HPDE6-E6E7 (cell line): ENCODE measurements at regions not wholly inside any gene's neighbourhood (a gene's known extent, or its start where the extent isn't known, plus 50 kb on each side); places are given as distances from the start of the nearest gene placed in this dataset.
"Not testable (repeated sequence)": the region's sequence is repeated elsewhere in the genome, so short reads cannot be mapped to it uniquely, and the experiment has no call there.

Experiments used
- DNase-seq: peaks from one replicate; pipeline ENCODE4 v3.0.0; 2011; ENCODE audit warnings: missing footprints; ENCODE audit errors: extremely low spot score

DNA sequence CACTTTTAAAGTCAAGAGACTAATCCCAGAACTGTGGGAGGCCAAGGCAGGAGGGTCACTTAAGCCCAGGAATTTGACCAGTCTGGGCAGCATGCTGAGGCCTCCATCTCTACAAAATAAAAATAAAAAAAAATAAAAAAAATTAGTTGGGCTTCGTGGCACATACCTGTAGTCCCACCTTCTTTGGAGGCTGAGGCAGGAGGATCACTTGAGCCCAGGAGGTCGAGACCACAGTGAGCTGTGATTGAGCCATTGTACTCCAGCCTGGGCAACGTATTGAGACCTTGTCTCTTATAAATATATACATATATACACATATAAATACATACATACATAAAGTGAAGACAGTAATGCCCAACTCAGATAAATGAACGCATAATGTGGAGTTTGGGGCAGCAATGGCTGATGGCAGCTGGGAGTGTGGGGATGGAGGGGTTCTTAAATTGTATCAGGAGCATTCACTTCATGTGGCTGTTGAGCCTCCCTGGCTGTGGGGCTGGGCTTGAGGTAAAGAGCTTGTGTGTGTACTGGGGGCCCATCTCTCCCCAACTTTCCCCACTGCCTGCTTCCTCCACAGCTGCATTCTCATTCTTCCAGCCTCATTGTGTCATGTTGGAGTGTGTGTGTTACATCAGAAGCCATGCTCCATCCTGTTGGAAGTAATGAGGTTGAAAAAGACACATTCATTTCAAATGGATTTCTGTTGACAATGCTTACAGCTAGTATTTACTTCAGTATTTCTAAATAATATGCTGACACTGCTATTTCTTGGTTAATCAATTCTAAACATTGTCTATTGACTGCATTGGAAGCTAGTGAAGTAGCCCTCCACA, 96.5 kb upstream of the HS6ST1 start:
- no peak for DNase-seq

DNA sequence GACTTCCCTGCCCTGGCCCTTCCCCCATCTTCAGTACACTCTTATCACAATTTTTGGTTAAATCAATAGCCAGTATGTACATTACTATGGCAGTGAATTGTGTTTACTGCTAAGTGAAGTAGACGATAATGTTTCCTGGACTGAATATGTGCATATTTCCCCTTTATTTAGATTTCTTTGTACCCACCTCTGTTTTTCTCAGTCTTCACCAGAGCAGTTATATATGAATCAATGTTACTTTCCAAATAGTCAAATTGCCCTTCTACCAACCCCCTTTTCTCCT, 97.1 kb upstream of the HS6ST1 start:
- DNase-seq = no peak

DNA sequence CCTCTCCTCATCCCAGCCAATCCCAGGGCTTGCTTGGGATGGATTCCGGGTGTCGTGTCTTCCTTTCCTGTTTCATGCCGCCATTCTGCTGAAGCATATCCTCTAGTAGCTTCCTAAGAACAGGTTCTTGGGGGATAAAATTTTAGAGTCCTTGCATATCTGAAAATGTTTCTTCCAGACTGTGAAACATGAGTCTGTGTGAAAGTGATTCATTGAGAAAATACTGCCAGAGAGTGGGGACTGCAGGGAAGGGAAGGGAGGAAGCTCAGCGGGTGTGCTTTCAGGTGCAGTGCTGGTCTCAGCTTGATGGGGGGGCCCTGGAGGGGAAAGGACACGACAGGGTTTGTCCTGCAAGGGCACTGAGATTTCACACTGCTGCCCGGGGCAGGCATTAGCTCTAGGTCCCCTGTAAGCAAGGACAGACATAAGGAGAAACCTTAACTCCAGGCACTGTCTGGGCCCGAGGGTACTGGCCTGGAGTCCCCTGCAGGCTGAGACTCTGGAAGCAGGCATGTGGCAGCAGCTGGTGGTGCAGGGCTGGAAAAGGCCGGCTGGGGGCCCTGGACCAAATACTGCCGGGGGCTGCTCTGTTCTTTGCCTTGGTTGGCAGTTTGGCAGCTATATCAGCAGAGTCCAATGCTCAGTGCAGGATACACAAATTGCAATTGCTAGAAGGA, 97.6 kb upstream of the HS6ST1 start:
- no peak for DNase-seq

DNA sequence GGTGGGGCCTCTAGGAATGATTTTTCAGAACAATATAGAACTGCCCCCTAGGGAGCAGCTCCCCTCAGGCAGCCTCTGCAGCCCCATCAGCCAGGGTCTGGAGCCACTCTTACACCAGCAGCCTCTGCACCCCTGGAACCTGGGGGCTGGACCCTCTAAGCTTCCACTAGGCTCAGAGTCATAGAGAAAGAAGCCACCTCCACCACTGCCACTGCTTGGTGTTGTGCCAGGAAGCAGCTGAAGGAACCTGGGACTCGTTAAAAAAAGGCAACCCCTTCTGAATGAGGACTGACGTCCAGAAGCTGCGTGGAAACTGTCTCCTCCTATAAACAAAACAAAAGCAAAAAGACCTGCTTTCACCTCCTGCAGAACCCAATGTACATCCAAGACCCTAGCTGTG, 98.1 kb upstream of the HS6ST1 start:
- no peak for DNase-seq

DNA sequence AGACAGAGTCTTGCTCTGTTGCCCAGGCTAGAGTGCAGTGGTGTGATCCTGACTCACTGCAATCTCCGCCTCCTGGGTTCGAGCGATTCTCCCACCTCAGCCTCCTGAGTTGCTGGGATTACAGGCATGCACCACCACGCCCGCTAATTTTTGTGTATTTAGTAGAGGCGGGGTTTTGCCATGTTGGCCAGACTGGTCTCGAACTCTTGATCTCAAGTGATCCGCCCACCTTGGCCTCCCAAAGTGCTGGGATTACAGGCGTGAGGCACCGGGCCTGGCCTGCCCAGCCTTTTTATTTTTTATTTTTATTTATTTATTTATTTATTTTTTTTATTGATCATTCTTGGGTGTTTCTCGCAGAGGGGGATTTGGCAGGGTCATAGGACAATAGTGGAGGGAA, 98.6 kb upstream of the HS6ST1 start:
- DNase-seq = not testable (repeated sequence)

DNA sequence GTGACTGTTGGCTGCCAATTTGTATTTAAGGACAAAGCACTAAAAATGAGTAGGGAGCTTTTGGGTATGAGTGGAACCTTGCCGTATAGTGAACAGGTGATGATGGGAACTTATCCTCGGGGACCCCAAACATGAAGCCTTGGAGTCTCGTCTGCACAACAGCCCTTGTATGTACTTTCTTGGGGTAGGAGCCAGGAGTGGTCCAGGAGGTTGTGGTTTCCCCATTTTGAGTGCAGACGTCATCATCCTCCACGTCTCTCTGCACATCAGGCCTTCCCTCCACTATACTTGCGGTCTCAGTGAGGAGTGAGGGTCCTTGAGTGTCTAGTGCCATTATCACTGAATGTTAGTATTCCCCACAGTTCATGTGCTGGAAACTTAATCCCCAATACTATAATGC, 101.5 kb upstream of the HS6ST1 start:
- DNase-seq = no peak

DNA sequence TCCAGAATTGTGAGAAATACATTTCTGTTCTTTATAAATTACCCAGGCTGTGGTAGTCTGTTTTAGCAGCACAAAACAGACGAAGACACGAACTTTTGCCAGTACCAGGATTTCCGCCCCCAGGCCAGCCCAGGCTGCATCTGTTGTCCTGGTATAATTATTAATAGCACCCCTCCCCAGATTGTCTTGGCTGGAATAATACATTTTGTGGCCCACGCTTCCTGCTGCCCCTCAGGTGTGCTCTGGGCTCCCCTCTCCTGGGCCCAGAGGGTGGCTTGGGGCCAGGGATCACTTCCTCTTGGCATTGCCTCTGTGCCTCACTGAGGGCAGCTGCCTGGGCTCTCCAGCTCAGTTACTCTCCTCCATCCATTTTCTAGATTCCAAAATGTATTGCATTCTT, 102.1 kb upstream of the HS6ST1 start:
- DNase-seq = no peak

DNA sequence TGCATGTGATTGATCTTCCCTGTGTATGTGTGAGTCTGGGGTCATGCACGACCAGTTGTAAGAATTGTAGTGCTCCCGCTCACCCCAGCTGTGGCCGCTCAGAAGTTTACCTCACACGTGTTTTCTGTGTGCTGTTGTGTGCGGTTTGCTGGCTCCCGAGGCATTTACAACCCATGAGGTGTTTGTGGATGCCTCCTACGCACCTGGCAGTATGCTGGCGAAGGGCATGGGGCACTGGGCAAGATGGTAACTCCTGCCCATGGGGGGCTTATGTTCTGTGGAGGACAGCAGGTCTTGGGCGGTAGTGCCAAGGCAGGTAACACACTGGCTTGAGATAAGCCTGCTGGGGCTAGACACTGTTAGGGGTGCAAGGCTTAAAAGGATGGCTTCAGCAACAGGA, 102.6 kb upstream of the HS6ST1 start:
- no peak for DNase-seq

DNA sequence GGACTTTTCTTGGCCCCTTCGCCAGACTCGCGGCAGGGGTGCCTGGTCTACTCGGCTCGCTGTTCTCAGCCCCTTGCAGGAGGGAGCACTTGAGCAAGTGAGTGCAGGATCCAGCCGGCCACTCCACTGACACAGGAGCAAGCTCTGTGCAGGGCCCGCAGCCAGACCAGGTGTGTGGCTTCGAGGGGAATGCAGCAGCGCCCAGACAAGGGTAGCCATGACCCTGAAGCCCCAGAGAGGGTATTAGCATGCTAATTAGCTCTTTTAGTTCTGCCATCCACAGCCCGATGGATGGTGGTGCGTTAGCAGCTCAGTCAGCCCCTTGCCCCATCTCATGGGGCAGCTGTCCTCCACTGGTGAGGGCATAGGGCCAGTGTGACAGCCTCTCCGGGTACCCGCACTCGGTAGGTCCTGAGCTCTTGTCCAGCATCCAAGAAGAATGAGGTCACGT, 103.2 kb upstream of the HS6ST1 start:
- DNase-seq = no peak

DNA sequence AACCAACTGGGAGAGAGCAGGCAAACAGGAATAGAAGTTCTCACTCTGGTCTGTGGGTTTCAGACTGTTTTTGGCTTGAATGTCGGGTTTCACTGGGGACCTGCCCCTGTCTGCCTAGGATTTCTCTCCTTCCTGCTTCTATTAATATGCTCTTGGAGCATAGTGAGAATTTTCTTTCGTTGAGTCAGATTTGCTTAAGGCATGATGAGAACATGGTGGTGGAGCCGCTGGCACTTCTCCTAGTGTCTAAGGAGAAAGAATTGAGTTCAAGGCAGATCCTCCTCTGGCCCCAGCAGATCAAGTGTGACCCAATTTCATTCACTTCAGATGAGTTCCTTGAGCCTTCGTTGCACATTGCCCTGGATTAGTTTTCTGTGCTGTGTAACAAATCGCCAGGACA, 103.9 kb upstream of the HS6ST1 start:
- DNase-seq = peak; percentile 19

DNA sequence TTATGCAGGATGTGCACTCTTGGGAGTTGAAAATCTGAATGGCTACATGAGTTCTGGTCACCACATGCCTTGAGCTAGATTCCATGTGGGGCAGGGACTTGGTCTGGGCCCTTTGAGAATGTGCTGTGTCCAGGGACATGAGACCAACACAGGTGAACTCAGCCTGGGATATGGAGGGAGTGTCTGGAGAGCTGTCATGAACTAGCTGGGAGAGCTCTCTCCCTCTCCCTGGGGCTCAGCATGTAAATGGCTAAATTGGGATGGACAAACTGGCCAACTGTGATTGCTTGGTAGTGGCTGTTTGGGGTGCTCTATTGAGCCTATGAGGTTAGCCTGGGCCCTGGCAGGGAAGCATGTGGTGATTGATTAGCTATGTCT, 105.1 kb upstream of the HS6ST1 start:
- DNase-seq = no peak

DNA sequence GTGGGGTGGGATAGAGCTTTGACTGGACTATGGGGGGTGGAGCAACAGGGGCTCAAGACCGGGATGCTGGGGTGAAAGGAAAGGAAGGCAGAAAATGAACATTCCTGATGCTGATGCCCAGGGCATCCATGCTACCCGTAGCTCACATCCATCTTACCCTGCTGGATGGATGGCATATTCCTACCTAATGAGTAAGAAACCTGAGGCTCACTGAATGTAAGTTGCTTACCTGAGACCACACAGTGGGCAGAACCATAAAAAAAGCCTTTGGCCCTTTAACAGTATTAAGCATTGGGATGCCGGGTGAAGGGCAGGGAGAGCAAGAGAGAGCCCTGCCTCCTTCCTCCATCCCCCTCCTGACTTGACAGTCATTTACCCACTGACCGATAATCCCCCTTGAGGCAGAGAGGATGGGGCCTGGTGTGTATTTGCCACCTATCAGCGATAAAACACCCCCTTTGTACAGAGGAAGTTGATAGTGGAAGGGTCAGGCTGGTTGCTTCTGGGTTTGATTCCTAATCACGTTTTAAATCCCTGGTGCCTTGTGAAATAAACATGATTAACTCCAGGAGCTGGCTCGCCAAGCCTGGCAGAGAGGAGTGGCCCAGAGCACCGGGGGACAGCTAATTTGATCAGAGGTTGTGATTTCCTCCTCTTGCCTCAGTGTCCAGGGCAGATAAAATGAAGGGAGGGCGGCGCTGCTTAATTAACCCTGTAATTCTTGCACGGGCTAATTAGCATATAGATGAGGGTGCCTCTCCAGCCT, 105.9 kb upstream of the HS6ST1 start:
- no peak for DNase-seq

DNA sequence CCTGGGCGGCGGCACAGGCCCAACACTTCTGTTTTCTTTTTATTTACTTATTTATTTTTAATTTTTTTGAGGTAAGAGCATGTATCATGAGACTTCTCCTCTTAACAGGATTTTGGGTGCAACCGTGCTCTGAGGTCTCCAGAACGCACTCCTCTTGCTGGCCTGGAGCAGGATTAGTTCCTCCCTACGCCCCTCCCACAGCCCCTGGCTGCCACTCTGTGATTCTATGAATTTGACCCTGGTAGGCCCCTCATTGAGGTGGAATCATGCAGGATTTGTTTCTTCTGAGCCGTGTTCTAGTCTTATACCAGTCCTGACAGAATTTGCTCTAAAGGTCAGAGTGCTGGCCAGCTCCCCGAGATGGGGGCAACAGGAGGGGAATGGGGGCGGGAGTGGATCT, 106.5 kb upstream of the HS6ST1 start:
- DNase-seq = no peak

DNA sequence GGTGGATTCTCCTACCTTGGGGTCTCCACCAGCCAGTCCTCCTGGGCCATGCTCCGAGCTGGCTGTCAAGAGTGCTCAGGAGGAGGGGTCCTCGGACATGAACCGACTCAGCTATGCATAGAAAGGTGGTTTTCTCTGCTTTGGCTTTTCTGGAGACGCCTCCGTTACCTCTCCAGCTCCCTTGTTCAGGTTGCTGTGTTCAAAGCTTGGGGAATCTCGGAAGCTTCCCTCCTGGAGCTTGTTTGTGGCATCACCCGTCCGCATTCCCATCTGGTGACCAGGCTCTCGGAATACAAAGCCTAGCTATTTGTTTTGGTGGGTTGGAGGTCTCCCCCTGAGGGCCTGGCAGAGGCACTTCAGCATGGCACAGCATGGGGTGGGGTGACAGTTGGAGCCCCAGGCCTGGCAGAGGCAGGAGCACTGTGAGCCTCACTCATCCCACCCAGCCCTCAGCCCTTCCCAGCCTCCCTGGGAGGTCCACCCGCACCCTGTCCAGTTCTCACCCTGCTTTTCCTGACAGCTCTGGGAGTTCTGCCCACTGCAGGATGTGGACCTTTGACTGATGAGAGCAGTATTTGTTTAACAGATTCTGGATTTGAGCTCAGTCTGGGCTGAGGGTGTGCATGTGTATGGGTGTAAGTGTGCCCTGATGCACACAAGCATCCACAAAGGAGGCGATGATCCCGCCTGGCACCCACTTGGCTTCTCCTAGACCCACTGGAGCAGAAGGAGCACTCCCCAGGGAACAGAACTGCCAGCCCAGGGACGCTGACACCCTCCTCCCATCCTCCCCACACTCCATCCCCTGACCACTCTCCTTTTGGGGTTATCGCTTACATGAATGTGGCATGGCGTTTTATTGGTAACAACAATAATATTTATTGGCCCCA, 107.3 kb upstream of the HS6ST1 start:
- DNase-seq = no peak

DNA sequence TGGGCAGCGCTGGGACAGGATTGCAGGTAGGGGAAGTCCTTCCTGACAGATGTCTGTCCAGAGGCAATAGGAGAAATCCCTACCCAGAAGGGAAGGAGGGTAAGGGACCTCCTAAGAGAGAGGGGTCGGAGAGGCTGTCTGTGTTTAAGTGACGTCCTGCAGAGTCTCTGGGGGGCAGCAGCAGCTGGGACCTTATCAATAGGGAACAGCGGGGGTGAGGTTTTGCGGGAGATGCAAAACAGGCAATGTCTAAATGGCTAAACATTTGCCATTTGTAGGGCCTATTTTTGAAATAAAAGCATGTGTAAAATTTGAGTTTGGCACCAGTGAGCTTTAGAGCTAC, 108.7 kb upstream of the HS6ST1 start:
- DNase-seq = no peak

DNA sequence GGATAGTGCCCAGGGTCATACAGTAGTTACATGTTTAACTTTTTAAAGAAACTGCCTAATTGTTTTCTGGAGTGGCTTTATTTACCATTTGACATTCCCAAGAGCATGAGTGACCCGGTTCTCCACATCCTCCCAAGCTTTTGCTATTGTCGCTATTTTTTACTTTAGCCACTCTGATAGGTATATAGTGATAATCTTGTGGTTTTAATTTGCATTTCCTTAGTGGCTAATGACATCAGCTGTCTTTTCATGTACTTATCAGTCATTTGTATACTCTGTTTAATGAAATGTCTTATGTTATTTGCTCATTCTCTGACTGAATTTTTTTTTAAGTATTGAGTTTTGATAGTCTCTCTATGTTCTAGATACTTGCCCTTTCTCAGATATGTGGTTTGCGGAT, 109.7 kb upstream of the HS6ST1 start:
- no peak for DNase-seq

DNA sequence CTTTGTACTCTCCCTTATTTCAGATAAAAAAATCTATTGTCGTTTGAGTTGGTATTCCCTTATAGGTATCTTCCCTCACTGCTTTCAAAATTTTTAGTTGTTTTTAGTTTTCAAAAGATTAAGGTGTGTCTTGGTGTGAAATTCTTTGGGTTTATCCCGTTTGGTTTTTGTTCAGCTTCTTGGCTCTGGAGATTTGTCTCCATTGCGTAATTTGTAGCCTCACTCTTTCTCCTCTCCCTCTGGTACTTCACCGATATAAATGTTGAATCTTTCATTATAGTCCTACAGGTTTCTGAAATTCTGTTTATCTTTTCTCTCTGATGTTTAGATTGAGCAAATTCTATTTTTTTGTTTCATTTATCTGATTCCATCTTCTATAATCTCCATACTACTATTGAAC, 113.8 kb upstream of the HS6ST1 start:
- no peak for DNase-seq

DNA sequence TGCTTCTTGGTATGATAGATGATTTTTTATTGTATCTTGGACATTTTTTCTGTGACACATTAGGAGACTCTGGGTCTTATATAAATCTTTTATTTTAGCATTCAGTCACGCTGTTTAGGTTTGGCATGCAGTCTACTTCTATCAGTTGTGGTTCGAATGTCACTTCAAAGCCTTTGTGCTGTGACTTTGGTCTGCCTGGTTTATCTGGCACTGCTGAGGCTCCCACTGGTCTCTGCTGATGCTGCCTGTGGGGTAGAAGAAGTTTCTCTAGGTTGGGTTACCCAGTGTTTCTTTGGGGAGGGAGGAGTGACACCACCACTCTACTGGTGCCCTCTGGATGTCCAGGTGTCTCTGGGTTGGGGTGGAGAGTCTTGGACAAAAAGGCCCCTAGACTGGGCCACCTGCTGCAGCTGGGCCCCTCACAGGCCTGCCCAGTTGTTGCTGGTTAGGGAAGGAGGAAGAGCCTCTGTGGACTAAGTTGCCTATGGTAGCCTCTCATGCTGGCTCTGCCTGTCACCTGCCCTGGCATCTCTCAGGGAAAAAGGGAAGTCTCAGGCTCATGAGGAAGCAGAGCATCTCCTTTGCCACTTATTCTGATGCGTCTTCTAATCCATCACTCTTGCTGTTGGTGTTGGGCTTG, 115.4 kb upstream of the HS6ST1 start:
- DNase-seq = no peak

DNA sequence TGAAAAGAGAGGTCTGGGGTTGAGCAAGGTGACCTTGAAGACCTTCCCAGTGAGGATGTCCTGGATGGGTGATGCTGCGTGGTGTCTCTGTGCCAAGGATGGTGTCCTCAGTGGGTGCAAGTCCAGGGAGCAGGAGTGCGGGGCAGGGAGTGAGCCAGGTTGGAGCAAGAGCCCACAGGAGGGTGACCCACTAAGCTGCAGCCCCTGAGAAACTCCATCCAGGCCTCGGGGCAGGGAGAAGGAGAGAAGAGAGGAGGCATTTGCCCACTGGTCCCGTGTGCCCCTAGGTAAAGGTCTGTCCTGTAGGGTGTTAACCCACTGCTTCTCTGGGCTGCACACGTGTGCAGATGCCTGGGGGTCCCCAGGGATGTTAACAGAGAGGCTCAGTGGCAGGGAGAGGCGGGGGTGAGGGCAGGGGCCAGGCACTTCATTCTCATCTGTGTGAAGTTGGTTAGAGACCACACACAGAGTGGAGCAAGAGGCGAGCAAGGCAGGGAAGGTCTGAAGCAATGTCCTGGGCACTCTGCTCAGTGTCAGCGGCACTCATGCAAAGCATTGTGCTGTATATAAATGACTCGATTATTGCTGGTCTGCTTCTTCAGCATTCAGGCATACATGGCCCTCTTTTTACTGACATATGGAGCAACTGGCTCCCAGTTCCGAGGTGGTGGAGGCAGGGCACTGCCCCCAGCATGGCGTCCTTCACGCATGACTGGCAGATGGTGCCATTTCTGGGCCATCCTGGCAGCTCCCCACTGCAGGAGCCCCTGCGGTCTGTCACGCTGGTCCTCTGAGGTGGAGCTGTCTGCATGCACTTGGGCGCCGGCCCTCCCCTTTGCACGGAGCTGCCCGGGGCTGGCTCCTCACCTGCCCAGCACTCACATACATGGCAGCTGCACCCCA, 117.2 kb upstream of the HS6ST1 start:
- DNase-seq = no peak

DNA sequence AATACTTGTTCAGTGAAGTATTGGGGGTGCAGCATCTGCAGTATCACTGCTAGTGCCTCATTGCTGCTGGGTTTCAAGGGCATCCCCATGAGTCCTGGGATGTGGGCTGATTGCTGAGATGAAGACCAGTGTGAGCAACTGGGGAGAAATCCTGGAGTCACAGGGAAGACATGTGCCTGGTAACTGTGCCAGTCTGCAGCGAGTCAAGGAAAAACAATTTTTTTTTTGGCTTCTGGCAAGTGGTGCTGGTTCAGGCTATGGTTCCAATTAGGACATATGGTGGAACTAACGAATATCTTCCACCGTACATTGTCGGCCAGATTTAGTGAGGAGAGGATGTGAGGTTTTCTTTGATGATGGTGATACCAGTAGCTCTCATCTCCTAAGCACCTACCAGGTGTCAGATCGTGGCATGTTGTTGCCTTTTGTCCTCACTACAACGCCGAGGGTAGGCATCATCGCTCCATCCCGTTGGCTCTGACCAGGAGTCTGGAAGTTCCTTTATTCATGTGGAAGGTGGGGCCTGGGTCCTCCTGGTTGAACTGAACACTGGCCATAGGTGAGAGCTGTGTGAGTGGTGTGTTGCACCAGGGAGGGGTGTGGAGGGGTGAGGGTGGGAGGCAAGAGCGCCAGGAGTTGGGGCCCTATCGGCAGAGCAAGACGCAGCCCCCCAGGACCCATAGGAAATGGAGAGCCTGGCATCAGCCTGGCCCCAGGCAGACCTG, 118.0 kb upstream of the HS6ST1 start:
- no peak for DNase-seq
